BE2C (cell line): ENCODE measurements at regions not wholly inside any gene's neighbourhood (a gene's known extent, or its start where the extent isn't known, plus 50 kb on each side); places are given as distances from the start of the nearest gene placed in this dataset.

Experiments used
- DNase-seq: peaks from one replicate; pipeline ENCODE4 v3.0.0-alpha.2; 2020
- H3K27me3 ChIP-seq: fragments of 250-450 bp; sonication (Bioruptor Pico); 2 replicates; pipeline ENCODE4 v1.5.1; 2020; ENCODE audit warnings: mild to moderate bottlenecking
- H3K36me3 ChIP-seq: fragments of 250-450 bp; sonication (Bioruptor Pico); 2 replicates; pipeline ENCODE4 v1.5.1; 2020; ENCODE audit warnings: mild to moderate bottlenecking
- H3K4me1 ChIP-seq: fragments of 250-450 bp; sonication (Bioruptor Pico); 2 replicates; pipeline ENCODE4 v1.5.1; 2020
- H3K4me3 ChIP-seq: 2 replicates; pipeline ENCODE4 v1.5.1; 2011; ENCODE audit warnings: low read depth, low read length
- H3K9me3 ChIP-seq: fragments of 250-450 bp; sonication (Bioruptor Pico); 2 replicates; pipeline ENCODE4 v1.5.1; 2020
- CTCF ChIP-seq: IDR thresholded peaks from 2 replicates; pipeline ENCODE4 v1.5.1; 2012; ENCODE audit warnings: mild to moderate bottlenecking, low read depth, low read length

- H3K9me3 ChIP-seq: no peaks in the 10 kb centered on the region
- H3K4me3 ChIP-seq: no peak overlapping the region
- no peaks in the 10 kb centered on the region for H3K27me3 ChIP-seq
- TF ChIP-seq CTCF: no peak
- DNase-seq: no peak
- H3K4me1 ChIP-seq: no peaks in the 10 kb centered on the region
- H3K36me3 ChIP-seq: no peaks in the 10 kb centered on the region
Observed at GRCh38 chr4:114401483-114401882, 197.1 kb upstream of the UGT8 start.

- no peaks in the 10 kb centered on the region for H3K4me1 ChIP-seq
- H3K9me3 ChIP-seq: no peaks in the 10 kb centered on the region
- TF ChIP-seq CTCF: no peak; the same call in 1 of the 2 replicates
- no peaks in the 10 kb centered on the region for H3K36me3 ChIP-seq
- H3K4me3 ChIP-seq: no peak overlapping the region
- H3K27me3 ChIP-seq: no peaks in the 10 kb centered on the region
- DNase-seq: no peak
Observed at GRCh38 chr4:114417214-114417613, 181.4 kb upstream of the UGT8 start.

- H3K9me3 ChIP-seq: no peaks in the 10 kb centered on the region
- DNase-seq: no peak
- no peaks in the 10 kb centered on the region for H3K27me3 ChIP-seq
- no peaks in the 10 kb centered on the region for H3K4me1 ChIP-seq
- H3K36me3 ChIP-seq: no peaks in the 10 kb centered on the region
- H3K4me3 ChIP-seq: no peak overlapping the region
- TF ChIP-seq CTCF: no peak
Observed at GRCh38 chr4:114420069-114420468, 178.5 kb upstream of the UGT8 start.

- H3K36me3 ChIP-seq: no peaks in the 10 kb centered on the region
- TF ChIP-seq CTCF: no peak
- no peak for DNase-seq
- H3K27me3 ChIP-seq: no peaks in the 10 kb centered on the region
- H3K4me1 ChIP-seq: no peaks in the 10 kb centered on the region
- no peaks in the 10 kb centered on the region for H3K9me3 ChIP-seq
- no peak overlapping the region for H3K4me3 ChIP-seq
Observed at GRCh38 chr4:114423582-114423981, 175.0 kb upstream of the UGT8 start.

GRCh38 chr4:114435116-114435515 is 163.5 kb upstream of the UGT8 start:
- Histone ChIP-seq H3K9me3 (no peaks in the 10 kb centered on the region), H3K36me3 (no peaks in the 10 kb centered on the region), H3K4me3 (no peak overlapping the region), H3K27me3 (no peaks in the 10 kb centered on the region), H3K4me1 (no peaks in the 10 kb centered on the region)
- no peak for DNase-seq
- no peak for TF ChIP-seq CTCF

GRCh38 chr4:114442856-114443255 is 155.8 kb upstream of the UGT8 start:
- no peak overlapping the region for H3K4me3 ChIP-seq
- TF ChIP-seq CTCF: no peak
- H3K9me3 ChIP-seq: no peaks in the 10 kb centered on the region
- H3K27me3 ChIP-seq: no peaks in the 10 kb centered on the region
- H3K36me3 ChIP-seq: no peaks in the 10 kb centered on the region
- H3K4me1 ChIP-seq: no peaks in the 10 kb centered on the region
- no peak for DNase-seq
